Ammon's horn (tissue), 1 donor: ENCODE measurements at regions not wholly inside any gene's neighbourhood (a gene's known extent, or its start where the extent isn't known, plus 50 kb on each side); places are given as distances from the start of the nearest gene placed in this dataset.

Experiments used
- DNase-seq: peaks from one replicate; pipeline ENCODE4 v3.0.0-alpha.2; 2016; ENCODE audit warnings: low spot score

- no peak for DNase-seq
Observed at GRCh38 chr16:52874042-52874441, 178.7 kb downstream of the CHD9NB start.

- DNase-seq, result no peak
Observed at GRCh38 chr16:52872731-52873130, 180.0 kb downstream of the CHD9NB start.

- DNase-seq, result no peak
Observed at GRCh38 chr16:52871481-52871880, 181.2 kb downstream of the CHD9NB start.

- no peak for DNase-seq
Observed at GRCh38 chr16:52869243-52869642, 183.5 kb downstream of the CHD9NB start.

- DNase-seq, result no peak
Observed at GRCh38 chr16:52863000-52863399, 189.7 kb downstream of the CHD9NB start.

GRCh38 chr16:52861614-52862022 is 191.1 kb downstream of the CHD9NB start:
- peak; percentile 8 for DNase-seq

GRCh38 chr16:52855463-52855862 is 197.2 kb downstream of the CHD9NB start:
- no peak for DNase-seq

GRCh38 chr16:52852978-52853377 is 199.7 kb downstream of the CHD9NB start:
- DNase-seq, result no peak

GRCh38 chr16:52851211-52851740 is 201.4 kb downstream of the CHD9NB start:
- no peak for DNase-seq

GRCh38 chr16:52843381-52843780 is 209.3 kb downstream of the CHD9NB start:
- no peak for DNase-seq

GRCh38 chr16:52837251-52837650 is 215.4 kb downstream of the CHD9NB start:
- no peak for DNase-seq

- no peak for DNase-seq
Observed at GRCh38 chr16:52834736-52835465, 217.8 kb downstream of the CHD9NB start.

- DNase-seq, result no peak
Observed at GRCh38 chr16:52832771-52833170, 219.9 kb downstream of the CHD9NB start.

GRCh38 chr16:52827456-52827855 is 225.2 kb downstream of the CHD9NB start:
- DNase-seq, result no peak

- DNase-seq, result no peak
Observed at GRCh38 chr16:52825892-52826291, 226.8 kb downstream of the CHD9NB start.

- no peak for DNase-seq
Observed at GRCh38 chr16:52819808-52820207, 232.9 kb downstream of the CHD9NB start.

GRCh38 chr16:52819405-52819804 is 233.3 kb downstream of the CHD9NB start:
- no peak for DNase-seq

GRCh38 chr16:52817696-52818095 is 235.0 kb downstream of the CHD9NB start:
- no peak for DNase-seq

- DNase-seq, result no peak
Observed at GRCh38 chr16:52816993-52817392, 235.7 kb downstream of the CHD9NB start.

- no peak for DNase-seq
Observed at GRCh38 chr16:52812678-52813556, 239.8 kb downstream of the CHD9NB start.

GRCh38 chr16:52805559-52806168 is 247.0 kb downstream of the CHD9NB start:
- no peak for DNase-seq

- DNase-seq, result no peak
Observed at GRCh38 chr16:52800432-52800831, 252.3 kb downstream of the CHD9NB start.

- no peak for DNase-seq
Observed at GRCh38 chr16:52799149-52799548, 252.2 kb upstream of the TOX3 start.
